HCT116 (cell line): ENCODE measurements at regions not wholly inside any gene's neighbourhood (a gene's known extent, or its start where the extent isn't known, plus 50 kb on each side); places are given as distances from the start of the nearest gene placed in this dataset.

Experiments
- CEBPB ChIP-seq: IDR thresholded peaks from 2 replicates; pipeline ENCODE4 v1.6.1; 2012; ENCODE audit warnings: low read depth
- FOSL1 ChIP-seq: IDR thresholded peaks from 2 replicates; pipeline ENCODE4 v1.6.1; 2012; ENCODE audit warnings: low read depth
- POLR2A ChIP-seq: IDR thresholded peaks from 2 replicates; pipeline ENCODE4 v1.7.0; 2011; ENCODE audit warnings: borderline replicate concordance; ENCODE audit not compliant: insufficient read depth, insufficient read length; ENCODE audit errors: extremely low read depth
- TF ChIP-seq, protein P1 (sequence below), 3 experiments: fragments of 200-600 bp in 1 of 3; sonication (generic) in 1 of 3; IDR thresholded peaks in 2 of 3; conservative IDR thresholded peaks in 1 of 3; 2 replicates each; pipeline ENCODE4 v1.5.1; 2012 to 2017; ENCODE audit warnings: low read depth in 2 of 3, low read length in 2 of 3, antibody characterized with exemption in 1 of 3, borderline replicate concordance in 1 of 3, control low read depth in 1 of 3, mild to moderate bottlenecking in 1 of 3, mixed read lengths in 1 of 3, mixed run types in 1 of 3, moderate library complexity in 1 of 3; ENCODE audit not compliant: insufficient read depth in 1 of 3
- TF ChIP-seq, protein P2 (sequence below): IDR thresholded peaks from 2 replicates; pipeline ENCODE4 v1.6.1; 2011; ENCODE audit warnings: mild to moderate bottlenecking, low read length, moderate library complexity; ENCODE audit not compliant: insufficient replicate concordance; ENCODE audit errors: extremely low read depth

DNA sequence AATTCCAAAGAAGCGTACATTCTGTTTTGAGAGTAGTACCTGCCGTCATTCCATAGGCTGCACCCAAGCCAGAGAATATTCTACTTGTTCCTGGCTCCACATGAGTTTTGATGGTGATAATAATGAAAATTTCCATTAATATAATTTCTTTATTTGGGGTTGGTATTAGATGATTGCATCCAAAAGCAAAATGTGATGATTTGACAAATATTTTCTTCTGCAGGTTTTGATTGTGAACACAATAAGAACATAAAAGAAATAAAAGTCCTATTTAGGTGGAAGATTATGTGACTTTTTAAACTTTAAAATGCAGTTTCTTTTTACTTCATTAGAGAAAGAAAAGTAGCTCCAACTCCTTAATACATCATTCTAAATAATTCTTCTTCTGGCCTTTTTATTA is 284.8 kb upstream of the FMN2 start:
- no peak for TF ChIP-seq FOSL1
- no peak for TF ChIP-seq POLR2A
- TF ChIP-seq, protein P1, sequence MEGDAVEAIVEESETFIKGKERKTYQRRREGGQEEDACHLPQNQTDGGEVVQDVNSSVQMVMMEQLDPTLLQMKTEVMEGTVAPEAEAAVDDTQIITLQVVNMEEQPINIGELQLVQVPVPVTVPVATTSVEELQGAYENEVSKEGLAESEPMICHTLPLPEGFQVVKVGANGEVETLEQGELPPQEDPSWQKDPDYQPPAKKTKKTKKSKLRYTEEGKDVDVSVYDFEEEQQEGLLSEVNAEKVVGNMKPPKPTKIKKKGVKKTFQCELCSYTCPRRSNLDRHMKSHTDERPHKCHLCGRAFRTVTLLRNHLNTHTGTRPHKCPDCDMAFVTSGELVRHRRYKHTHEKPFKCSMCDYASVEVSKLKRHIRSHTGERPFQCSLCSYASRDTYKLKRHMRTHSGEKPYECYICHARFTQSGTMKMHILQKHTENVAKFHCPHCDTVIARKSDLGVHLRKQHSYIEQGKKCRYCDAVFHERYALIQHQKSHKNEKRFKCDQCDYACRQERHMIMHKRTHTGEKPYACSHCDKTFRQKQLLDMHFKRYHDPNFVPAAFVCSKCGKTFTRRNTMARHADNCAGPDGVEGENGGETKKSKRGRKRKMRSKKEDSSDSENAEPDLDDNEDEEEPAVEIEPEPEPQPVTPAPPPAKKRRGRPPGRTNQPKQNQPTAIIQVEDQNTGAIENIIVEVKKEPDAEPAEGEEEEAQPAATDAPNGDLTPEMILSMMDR (IDR thresholded peaks at IDR 0.05 in 2 of 3, conservative IDR thresholded peaks at IDR 0.05 in 1 of 3; ENCODE audit: borderline replicate concordance in 1 of 3, insufficient read depth in 1 of 3, low read depth in 2 of 3, low read length in 2 of 3), result no peak
- TF ChIP-seq, protein P2, sequence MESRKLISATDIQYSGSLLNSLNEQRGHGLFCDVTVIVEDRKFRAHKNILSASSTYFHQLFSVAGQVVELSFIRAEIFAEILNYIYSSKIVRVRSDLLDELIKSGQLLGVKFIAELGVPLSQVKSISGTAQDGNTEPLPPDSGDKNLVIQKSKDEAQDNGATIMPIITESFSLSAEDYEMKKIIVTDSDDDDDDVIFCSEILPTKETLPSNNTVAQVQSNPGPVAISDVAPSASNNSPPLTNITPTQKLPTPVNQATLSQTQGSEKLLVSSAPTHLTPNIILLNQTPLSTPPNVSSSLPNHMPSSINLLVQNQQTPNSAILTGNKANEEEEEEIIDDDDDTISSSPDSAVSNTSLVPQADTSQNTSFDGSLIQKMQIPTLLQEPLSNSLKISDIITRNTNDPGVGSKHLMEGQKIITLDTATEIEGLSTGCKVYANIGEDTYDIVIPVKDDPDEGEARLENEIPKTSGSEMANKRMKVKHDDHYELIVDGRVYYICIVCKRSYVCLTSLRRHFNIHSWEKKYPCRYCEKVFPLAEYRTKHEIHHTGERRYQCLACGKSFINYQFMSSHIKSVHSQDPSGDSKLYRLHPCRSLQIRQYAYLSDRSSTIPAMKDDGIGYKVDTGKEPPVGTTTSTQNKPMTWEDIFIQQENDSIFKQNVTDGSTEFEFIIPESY, result no peak
- no peak for TF ChIP-seq CEBPB
